ENCODE measurements at regions not wholly inside any gene's neighbourhood (a gene's known extent, or its start where the extent isn't known, plus 50 kb on each side); places are given as distances from the start of the nearest gene placed in this dataset.
A peak's percentile ranks its signal among the peaks of the same experiment; 100 is the strongest.
"Not testable (repeated sequence)": the region's sequence is repeated elsewhere in the genome, so short reads cannot be mapped to it uniquely, and the experiment has no call there.

GRCh38 chrX:9403374-9403773, 61.5 kb upstream of the TBL1X start:
- Histone ChIP-seq H3K4me3 (no peak overlapping the region), H3K4me2 (no peak overlapping the region), H3K9ac (no peak overlapping the region), H3K27me3 (no peaks in the 10 kb centered on the region), H3K4me1 (no peaks in the 10 kb centered on the region; the same call in 1 of the 2 replicates), H4K20me1 (no peaks in the 10 kb centered on the region), H3K36me3 (peaks cover 9% of the 10 kb centered on the region; the same call in 1 of the 2 replicates), H3K9me3 (peaks cover 84% of the 10 kb centered on the region), H3K27ac (no peak overlapping the region)
- TF ChIP-seq Cebpa-rat (IDR thresholded peaks at IDR 0.05), result no peak

GRCh38 chrX:9405635-9406034, 59.2 kb upstream of the TBL1X start:
- H3K9ac ChIP-seq, result not testable (repeated sequence)
- H3K9me3 ChIP-seq, result peaks cover 73% of the 10 kb centered on the region

GRCh38 chrX:9410889-9411288, 54.0 kb upstream of the TBL1X start:
- not testable (repeated sequence) for H3K27ac ChIP-seq, H3K9ac ChIP-seq, H3K4me2 ChIP-seq, H3K4me1 ChIP-seq, H3K27me3 ChIP-seq, H3K4me3 ChIP-seq, H3K36me3 ChIP-seq, H4K20me1 ChIP-seq
- H3K9me3 ChIP-seq, result peaks cover 65% of the 10 kb centered on the region

More at GRCh38 chrX:9405635-9406034, 59.2 kb upstream of the TBL1X start:
- not testable (repeated sequence) for H3K27ac ChIP-seq, H3K4me2 ChIP-seq, H3K4me1 ChIP-seq, H3K27me3 ChIP-seq, H4K20me1 ChIP-seq, H3K36me3 ChIP-seq
- peak overlapping the region; percentile 0; the same call in 1 of the 2 replicates for H3K4me3 ChIP-seq

- H3K27ac ChIP-seq, H3K9ac ChIP-seq, H3K27me3 ChIP-seq, H3K4me2 ChIP-seq, H3K4me3 ChIP-seq, H3K4me1 ChIP-seq, H4K20me1 ChIP-seq, H3K36me3 ChIP-seq: not testable (repeated sequence)
- H3K9me3 ChIP-seq, result peaks cover 58% of the 10 kb centered on the region
Measured at GRCh38 chrX:9411682-9412081, 53.2 kb upstream of the TBL1X start.

GRCh38 chrX:9414416-9414815, 50.4 kb upstream of the TBL1X start:
- Histone ChIP-seq H3K4me3 (no peak overlapping the region), H4K20me1 (no peaks in the 10 kb centered on the region), H3K4me2 (peak overlapping the region; percentile 28; the same call in 1 of the 2 replicates), H3K4me1 (peaks cover 4% of the 10 kb centered on the region; the same call in 1 of the 2 replicates), H3K9me3 (peaks cover 43% of the 10 kb centered on the region), H3K27me3 (no peaks in the 10 kb centered on the region), H3K9ac (no peak overlapping the region), H3K36me3 (no peaks in the 10 kb centered on the region), H3K27ac (no peak overlapping the region)
- TF ChIP-seq Cebpa-rat (IDR thresholded peaks at IDR 0.05), result no peak
